PFSK-1 (cell line): ENCODE measurements at regions not wholly inside any gene's neighbourhood (a gene's known extent, or its start where the extent isn't known, plus 50 kb on each side); places are given as distances from the start of the nearest gene placed in this dataset.

Source experiments
- FOXP2 ChIP-seq: optimal IDR thresholded peaks from 2 replicates; pipeline ENCODE3; 2011; ENCODE audit warnings: borderline replicate concordance, control low read depth, inconsistent platforms; ENCODE audit not compliant: insufficient read depth; ENCODE audit errors: extremely low read length, extremely low read depth
- TAF1 ChIP-seq: IDR thresholded peaks from 2 replicates; pipeline ENCODE4 v1.6.1; 2012; ENCODE audit warnings: low read length, control low read depth, borderline replicate concordance; ENCODE audit not compliant: insufficient read depth

DNA sequence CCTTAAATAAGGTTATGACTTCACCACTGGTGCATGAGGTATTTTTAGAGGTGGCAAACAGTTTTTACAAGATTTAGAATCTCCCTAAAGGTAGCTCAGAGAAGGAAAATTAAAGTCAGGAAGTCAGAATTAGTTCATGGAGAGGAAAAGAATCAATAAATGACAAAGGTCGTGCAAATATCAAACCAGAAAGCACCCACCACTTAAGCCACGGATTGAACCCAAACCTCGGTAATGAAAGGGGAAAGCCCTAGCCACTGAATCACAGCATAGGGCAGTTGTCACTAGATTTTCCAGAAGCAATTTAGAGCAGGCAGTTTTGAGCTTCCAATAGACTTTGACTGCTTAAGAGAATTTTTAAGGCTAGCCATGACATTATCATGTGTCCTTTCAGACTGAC, 1590.4 kb downstream of the SLITRK1 start:
- no peak for TF ChIP-seq TAF1
- TF ChIP-seq FOXP2, result no peak
